GM23338 (cell line): ENCODE measurements at regions not wholly inside any gene's neighbourhood (a gene's known extent, or its start where the extent isn't known, plus 50 kb on each side); places are given as distances from the start of the nearest gene placed in this dataset.

Experiments
- CREB1 ChIP-seq: fragments of 250-450 bp; sonication (Bioruptor Pico); IDR thresholded peaks from 2 replicates; pipeline ENCODE4 v1.5.0; 2020; ENCODE audit warnings: low read depth, mild to moderate bottlenecking, moderate library complexity
- EZH2 ChIP-seq: fragments of 200-600 bp; sonication (generic); IDR thresholded peaks from one replicate; pipeline ENCODE4 v1.8.0; 2017; ENCODE audit warnings: antibody characterized with exemption, mild to moderate bottlenecking, low read depth; ENCODE audit not compliant: unreplicated experiment
- EZH2phosphoT487 ChIP-seq: fragments of 200-600 bp; sonication (generic); IDR thresholded peaks from one replicate; pipeline ENCODE4 v1.8.1; 2018; ENCODE audit warnings: antibody characterized with exemption; ENCODE audit not compliant: unreplicated experiment
- POLR2AphosphoS5 ChIP-seq: IDR thresholded peaks from 2 replicates; pipeline ENCODE4 v1.6.1; 2016; ENCODE audit warnings: antibody characterized with exemption, low read depth
- STAT1 ChIP-seq: IDR thresholded peaks from one replicate; pipeline ENCODE4 v1.6.1; 2016; ENCODE audit warnings: antibody characterized with exemption; ENCODE audit not compliant: unreplicated experiment
- ZNF114 ChIP-seq: fragments of 250-450 bp; sonication (Bioruptor Pico); IDR thresholded peaks from 2 replicates; pipeline ENCODE4 v1.5.0; 2020; ENCODE audit warnings: mild to moderate bottlenecking, moderate library complexity
- TF ChIP-seq, protein P1 (sequence below), 2 experiments: fragments of 200-600 bp in 1 of 2; sonication (generic) in 1 of 2; conservative IDR thresholded peaks; 2 replicates each; pipeline versions ENCODE4 v1.5.1 to v1.6.1; 2016 to 2017; ENCODE audit warnings: antibody characterized with exemption in 2 of 2, low read depth in 2 of 2, mild to moderate bottlenecking in 2 of 2, moderate library complexity in 1 of 2
- TF ChIP-seq, protein P2 (sequence below): IDR thresholded peaks from 2 replicates; pipeline ENCODE4 v1.6.1; 2016; ENCODE audit warnings: antibody characterized with exemption
- TF ChIP-seq, protein P3 (sequence below): IDR thresholded peaks from one replicate; pipeline ENCODE4 v1.6.1; 2018; ENCODE audit warnings: antibody characterized with exemption; ENCODE audit not compliant: unreplicated experiment

DNA sequence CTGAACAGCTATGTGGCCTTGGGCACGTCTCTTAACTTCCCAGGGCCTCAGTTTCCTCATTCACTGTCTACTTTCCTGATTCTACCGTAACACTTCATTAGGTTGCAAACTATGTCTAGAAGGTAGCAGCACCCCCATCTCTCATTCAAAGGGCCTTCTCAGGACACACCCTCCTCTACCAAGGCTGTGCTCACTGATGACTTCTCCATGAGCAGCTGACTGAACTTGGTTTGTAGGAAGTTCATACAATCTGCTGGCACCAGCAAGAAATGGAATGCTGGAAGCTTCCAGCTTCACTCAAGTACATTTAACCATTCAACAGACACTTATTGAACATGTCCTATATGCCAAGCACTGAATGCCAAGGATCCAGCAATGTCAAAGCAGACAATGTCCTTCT, 250.8 kb upstream of the CTAGE1 start:
- TF ChIP-seq, protein P1, sequence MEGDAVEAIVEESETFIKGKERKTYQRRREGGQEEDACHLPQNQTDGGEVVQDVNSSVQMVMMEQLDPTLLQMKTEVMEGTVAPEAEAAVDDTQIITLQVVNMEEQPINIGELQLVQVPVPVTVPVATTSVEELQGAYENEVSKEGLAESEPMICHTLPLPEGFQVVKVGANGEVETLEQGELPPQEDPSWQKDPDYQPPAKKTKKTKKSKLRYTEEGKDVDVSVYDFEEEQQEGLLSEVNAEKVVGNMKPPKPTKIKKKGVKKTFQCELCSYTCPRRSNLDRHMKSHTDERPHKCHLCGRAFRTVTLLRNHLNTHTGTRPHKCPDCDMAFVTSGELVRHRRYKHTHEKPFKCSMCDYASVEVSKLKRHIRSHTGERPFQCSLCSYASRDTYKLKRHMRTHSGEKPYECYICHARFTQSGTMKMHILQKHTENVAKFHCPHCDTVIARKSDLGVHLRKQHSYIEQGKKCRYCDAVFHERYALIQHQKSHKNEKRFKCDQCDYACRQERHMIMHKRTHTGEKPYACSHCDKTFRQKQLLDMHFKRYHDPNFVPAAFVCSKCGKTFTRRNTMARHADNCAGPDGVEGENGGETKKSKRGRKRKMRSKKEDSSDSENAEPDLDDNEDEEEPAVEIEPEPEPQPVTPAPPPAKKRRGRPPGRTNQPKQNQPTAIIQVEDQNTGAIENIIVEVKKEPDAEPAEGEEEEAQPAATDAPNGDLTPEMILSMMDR (conservative IDR thresholded peaks at IDR 0.05; ENCODE audit: low read depth in 2 of 2) = no peak
- TF ChIP-seq POLR2AphosphoS5 (no peak), EZH2 (no peak), ZNF114 (CRISPR knock-in tag) (no peak), EZH2phosphoT487 (no peak), CREB1 (CRISPR knock-in tag) (no peak), STAT1 (no peak)
- TF ChIP-seq, protein P2, sequence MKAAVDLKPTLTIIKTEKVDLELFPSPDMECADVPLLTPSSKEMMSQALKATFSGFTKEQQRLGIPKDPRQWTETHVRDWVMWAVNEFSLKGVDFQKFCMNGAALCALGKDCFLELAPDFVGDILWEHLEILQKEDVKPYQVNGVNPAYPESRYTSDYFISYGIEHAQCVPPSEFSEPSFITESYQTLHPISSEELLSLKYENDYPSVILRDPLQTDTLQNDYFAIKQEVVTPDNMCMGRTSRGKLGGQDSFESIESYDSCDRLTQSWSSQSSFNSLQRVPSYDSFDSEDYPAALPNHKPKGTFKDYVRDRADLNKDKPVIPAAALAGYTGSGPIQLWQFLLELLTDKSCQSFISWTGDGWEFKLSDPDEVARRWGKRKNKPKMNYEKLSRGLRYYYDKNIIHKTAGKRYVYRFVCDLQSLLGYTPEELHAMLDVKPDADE = no peak
- TF ChIP-seq, protein P3, sequence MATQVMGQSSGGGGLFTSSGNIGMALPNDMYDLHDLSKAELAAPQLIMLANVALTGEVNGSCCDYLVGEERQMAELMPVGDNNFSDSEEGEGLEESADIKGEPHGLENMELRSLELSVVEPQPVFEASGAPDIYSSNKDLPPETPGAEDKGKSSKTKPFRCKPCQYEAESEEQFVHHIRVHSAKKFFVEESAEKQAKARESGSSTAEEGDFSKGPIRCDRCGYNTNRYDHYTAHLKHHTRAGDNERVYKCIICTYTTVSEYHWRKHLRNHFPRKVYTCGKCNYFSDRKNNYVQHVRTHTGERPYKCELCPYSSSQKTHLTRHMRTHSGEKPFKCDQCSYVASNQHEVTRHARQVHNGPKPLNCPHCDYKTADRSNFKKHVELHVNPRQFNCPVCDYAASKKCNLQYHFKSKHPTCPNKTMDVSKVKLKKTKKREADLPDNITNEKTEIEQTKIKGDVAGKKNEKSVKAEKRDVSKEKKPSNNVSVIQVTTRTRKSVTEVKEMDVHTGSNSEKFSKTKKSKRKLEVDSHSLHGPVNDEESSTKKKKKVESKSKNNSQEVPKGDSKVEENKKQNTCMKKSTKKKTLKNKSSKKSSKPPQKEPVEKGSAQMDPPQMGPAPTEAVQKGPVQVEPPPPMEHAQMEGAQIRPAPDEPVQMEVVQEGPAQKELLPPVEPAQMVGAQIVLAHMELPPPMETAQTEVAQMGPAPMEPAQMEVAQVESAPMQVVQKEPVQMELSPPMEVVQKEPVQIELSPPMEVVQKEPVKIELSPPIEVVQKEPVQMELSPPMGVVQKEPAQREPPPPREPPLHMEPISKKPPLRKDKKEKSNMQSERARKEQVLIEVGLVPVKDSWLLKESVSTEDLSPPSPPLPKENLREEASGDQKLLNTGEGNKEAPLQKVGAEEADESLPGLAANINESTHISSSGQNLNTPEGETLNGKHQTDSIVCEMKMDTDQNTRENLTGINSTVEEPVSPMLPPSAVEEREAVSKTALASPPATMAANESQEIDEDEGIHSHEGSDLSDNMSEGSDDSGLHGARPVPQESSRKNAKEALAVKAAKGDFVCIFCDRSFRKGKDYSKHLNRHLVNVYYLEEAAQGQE = no peak
